ENCODE measurements at regions not wholly inside any gene's neighbourhood (a gene's known extent, or its start where the extent isn't known, plus 50 kb on each side); places are given as distances from the start of the nearest gene placed in this dataset.

GRCh38 chr6:97687916-97688315, 404.9 kb upstream of the MMS22L start:
- no peak overlapping the region for H3K4me3 ChIP-seq (replicated peaks; ENCODE audit: low read depth, low read length)
- no peak for TF ChIP-seq CTCF (IDR thresholded peaks at IDR 0.05; ENCODE audit: low read length, missing control alignments)
- no peak for DNase-seq (ENCODE audit: low read depth)

GRCh38 chr6:97689078-97689754, 406.2 kb upstream of the MMS22L start:
- TF ChIP-seq CTCF (IDR thresholded peaks at IDR 0.05; ENCODE audit: low read length, missing control alignments) = no peak
- DNase-seq (ENCODE audit: low read depth) = no peak
- H3K4me3 ChIP-seq (replicated peaks; ENCODE audit: low read depth, low read length) = no peak overlapping the region

- TF ChIP-seq CTCF (IDR thresholded peaks at IDR 0.05; ENCODE audit: low read length, missing control alignments) = no peak
- DNase-seq (ENCODE audit: low read depth) = peak; percentile 10
- H3K4me3 ChIP-seq (replicated peaks; ENCODE audit: low read depth, low read length) = no peak overlapping the region
These were observed 414.4 kb upstream of the MMS22L start for GRCh38 chr6:97697456-97697855.

- DNase-seq (ENCODE audit: low read depth) = no peak
- H3K4me3 ChIP-seq (replicated peaks; ENCODE audit: low read depth, low read length) = no peak overlapping the region
- no peak for TF ChIP-seq CTCF (IDR thresholded peaks at IDR 0.05; ENCODE audit: low read length, missing control alignments)
These were observed 418.8 kb upstream of the MMS22L start for GRCh38 chr6:97701801-97702200.

- DNase-seq (ENCODE audit: low read depth) = no peak
- no peak overlapping the region for H3K4me3 ChIP-seq (replicated peaks; ENCODE audit: low read depth, low read length)
- TF ChIP-seq CTCF (IDR thresholded peaks at IDR 0.05; ENCODE audit: low read length, missing control alignments) = no peak
These were observed 419.2 kb upstream of the MMS22L start for GRCh38 chr6:97702248-97702647.

- no peak for DNase-seq (ENCODE audit: low read depth)
- H3K4me3 ChIP-seq (replicated peaks; ENCODE audit: low read depth, low read length) = no peak overlapping the region
- no peak for TF ChIP-seq CTCF (IDR thresholded peaks at IDR 0.05; ENCODE audit: low read length, missing control alignments)
These were observed 420.6 kb upstream of the MMS22L start for GRCh38 chr6:97703661-97704060.

GRCh38 chr6:97705568-97705967, 422.6 kb upstream of the MMS22L start:
- DNase-seq (ENCODE audit: low read depth) = peak; percentile 3
- H3K4me3 ChIP-seq (replicated peaks; ENCODE audit: low read depth, low read length) = no peak overlapping the region
- TF ChIP-seq CTCF (IDR thresholded peaks at IDR 0.05; ENCODE audit: low read length, missing control alignments) = peak; percentile 16
